Naive thymus-derived CD8-positive, alpha-beta T cell (primary cell): ENCODE measurements at regions not wholly inside any gene's neighbourhood (a gene's known extent, or its start where the extent isn't known, plus 50 kb on each side); places are given as distances from the start of the nearest gene placed in this dataset.
"Not testable (repeated sequence)": the region's sequence is repeated elsewhere in the genome, so short reads cannot be mapped to it uniquely, and the experiment has no call there.

Experiments
- ATAC-seq, 2 donors: fragments of 150-1000 bp; cut with Tn5 transposase in 1 of 2; sonication (Bioruptor Pico), chemical (Tn5 transposase) in 1 of 2; 1 replicate in 1 of 2; 2 replicates in 1 of 2; pipeline ENCODE4 v1.10.0; 2021; ENCODE audit warnings: mild to moderate bottlenecking in 2 of 2, moderate library complexity in 2 of 2
- POLR2A ChIA-PET: fragments of 350-600 bp; sonication (Branson Sonifier 250); formaldehyde crosslinking; loops from one replicate; lab custom pipeline; 2021; ENCODE audit warnings: antibody characterized with exemption; lab: Charles Lee
- DNase-seq, 10 donors: peaks; one replicate each; pipeline versions ENCODE4 v3.0.0 to v3.0.0-alpha.2; 2020 to 2022
- H3K27ac Mint-ChIP-seq, 10 donors: one replicate each; pipeline ENCODE4 v1.8.0; 2020 to 2022; ENCODE audit warnings: mild to moderate bottlenecking in 10 of 10, mixed read lengths in 10 of 10, moderate library complexity in 4 of 10, inconsistent platforms in 1 of 10
- H3K27me3 Mint-ChIP-seq, 5 donors: one replicate each; pipeline ENCODE4 v1.8.0; 2021 to 2022; ENCODE audit warnings: mixed read lengths in 5 of 5
- H3K36me3 Mint-ChIP-seq, 3 donors: one replicate each; pipeline ENCODE4 v1.8.0; 2020 to 2022; ENCODE audit warnings: mixed read lengths in 3 of 3, mild to moderate bottlenecking in 2 of 3, inconsistent platforms in 1 of 3
- H3K4me1 Mint-ChIP-seq, 4 donors: one replicate each; pipeline ENCODE4 v1.8.0; 2021 to 2022; ENCODE audit warnings: mixed read lengths in 4 of 4
- H3K4me3 Mint-ChIP-seq, 10 donors: one replicate each; pipeline ENCODE4 v1.8.0; 2020 to 2022; ENCODE audit warnings: mild to moderate bottlenecking in 10 of 10, mixed read lengths in 10 of 10, moderate library complexity in 6 of 10, inconsistent platforms in 1 of 10
- H3K9me3 Mint-ChIP-seq, 9 donors: one replicate each; pipeline ENCODE4 v1.8.0; 2020 to 2022; ENCODE audit warnings: mixed read lengths in 9 of 9, mild to moderate bottlenecking in 3 of 9, inconsistent platforms in 1 of 9, moderate library complexity in 1 of 9

- POLR2A ChIA-PET, result no interaction called here
- Mint-ChIP-seq H3K9me3 (peaks cover 0 to 8% (median 2%) of the 10 kb centered on the region in 9 donors), H3K27me3 (no peaks in the 10 kb centered on the region), H3K36me3 (no peaks in the 10 kb centered on the region), H3K27ac (no peak overlapping the region), H3K4me1 (no peaks in the 10 kb centered on the region), H3K4me3 (no peak overlapping the region)
- DNase-seq, result no peak
- ATAC-seq, result no peak
These were observed 330.4 kb upstream of the NDN start for GRCh38 chr15:24017470-24017869.

GRCh38 chr15:24039683-24040082 is 352.6 kb upstream of the NDN start:
- Mint-ChIP-seq H3K36me3 (peaks cover 0 to 8% (median 7%) of the 10 kb centered on the region in 3 donors), H3K4me3 (no peak overlapping the region), H3K4me1 (no peaks in the 10 kb centered on the region), H3K27me3 (peaks cover 0 to 3% (median 0%) of the 10 kb centered on the region in 5 donors), H3K27ac (no peak overlapping the region), H3K9me3 (peaks cover 0 to 46% (median 25%) of the 10 kb centered on the region in 9 donors)
- ATAC-seq (no peak), DNase-seq (no peak)
- POLR2A ChIA-PET, result no interaction called here

- Mint-ChIP-seq H3K9me3 (peaks cover 0 to 30% (median 5%) of the 10 kb centered on the region in 9 donors), H3K4me3 (no peak overlapping the region), H3K27ac (no peak overlapping the region), H3K36me3 (no peaks in the 10 kb centered on the region), H3K27me3 (no peaks in the 10 kb centered on the region), H3K4me1 (peaks cover 0 to 2% (median 0%) of the 10 kb centered on the region in 4 donors)
- no peak for DNase-seq
- POLR2A ChIA-PET, result no interaction called here
- no peak for ATAC-seq
These were observed 367.6 kb upstream of the NDN start for GRCh38 chr15:24054547-24055245.

DNA sequence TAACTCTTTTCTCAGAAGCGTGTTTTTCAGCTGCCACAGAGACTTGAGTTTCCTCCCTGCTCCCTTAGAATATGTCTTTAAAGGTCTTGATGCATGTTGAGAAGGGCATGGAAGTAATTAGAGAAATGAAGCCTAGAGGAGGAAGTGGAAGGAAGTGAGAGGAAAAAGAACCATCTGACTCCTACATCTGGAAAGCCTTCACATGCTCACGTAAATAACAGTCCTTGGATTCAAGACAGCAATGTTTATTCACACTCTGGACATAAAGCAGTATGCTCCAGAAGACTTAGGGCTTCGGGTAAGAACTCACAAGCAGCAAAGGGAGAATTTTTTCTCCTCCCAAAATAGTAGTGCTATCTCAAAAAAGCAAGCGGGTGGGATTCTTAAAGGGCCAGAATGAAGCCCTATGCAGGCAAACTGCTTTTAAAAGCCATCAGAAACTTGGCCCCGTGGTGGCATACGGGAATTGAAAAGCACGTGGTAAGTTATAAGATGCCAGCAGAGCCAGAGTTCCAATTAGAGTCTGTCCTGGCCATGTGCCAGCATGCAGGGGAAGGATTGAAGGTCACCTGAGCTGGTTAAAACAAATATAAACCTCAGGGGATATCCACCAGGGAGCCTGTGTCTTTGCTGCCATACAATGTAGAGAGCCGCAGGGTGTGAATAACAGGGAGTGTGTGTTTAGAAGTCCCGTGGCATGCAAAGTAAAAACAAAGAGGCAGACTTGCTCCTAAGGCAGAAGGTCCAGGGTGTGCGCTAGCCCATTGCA is 380.8 kb upstream of the NDN start:
- DNase-seq, result no peak
- H3K4me1 Mint-ChIP-seq, result no peaks in the 10 kb centered on the region
- no peak for ATAC-seq

DNA sequence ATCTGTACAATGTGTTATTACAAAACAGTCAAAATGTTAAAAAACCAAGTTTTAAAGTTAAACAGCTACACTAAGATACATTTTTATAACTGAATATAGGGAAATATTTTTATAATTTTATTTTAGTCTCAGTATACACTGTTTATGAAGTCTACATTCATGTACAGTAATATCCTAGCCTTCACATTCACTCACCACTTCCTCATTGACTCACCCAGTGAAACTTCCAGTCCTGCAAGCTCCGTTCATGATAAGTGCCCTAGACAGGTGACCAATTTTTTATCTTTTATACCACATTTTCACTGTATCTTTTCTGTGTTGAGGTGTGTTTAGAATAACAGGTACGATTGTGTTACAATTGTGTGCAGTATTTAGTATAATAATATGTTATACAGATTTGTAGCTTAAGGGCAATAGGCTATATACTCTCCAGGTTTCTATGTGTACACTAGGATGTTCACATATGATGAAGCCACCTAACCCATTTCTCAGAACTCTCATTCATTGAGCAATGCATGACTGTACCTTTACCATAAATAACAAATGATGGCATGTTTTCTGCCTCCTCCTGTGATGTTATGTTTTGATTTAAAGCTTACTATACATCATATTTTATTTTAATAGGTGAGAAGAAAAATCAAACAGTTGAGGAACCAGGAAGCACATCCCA is 388.4 kb upstream of the NDN start:
- H3K4me3 Mint-ChIP-seq, result no peak overlapping the region
- DNase-seq (no peak), ATAC-seq (no peak)
- POLR2A ChIA-PET, result no interaction called here
- H3K4me1 Mint-ChIP-seq, result no peaks in the 10 kb centered on the region
- peaks cover 0 to 21% (median 7%) of the 10 kb centered on the region in 9 donors for H3K9me3 Mint-ChIP-seq
- peaks cover 0 to 6% (median 0%) of the 10 kb centered on the region in 3 donors for H3K36me3 Mint-ChIP-seq
- no peak overlapping the region for H3K27ac Mint-ChIP-seq
- no peaks in the 10 kb centered on the region for H3K27me3 Mint-ChIP-seq

More for the DNA sequence above, 380.8 kb upstream of the NDN start:
- peaks cover 0 to 4% (median 0%) of the 10 kb centered on the region in 5 donors for H3K27me3 Mint-ChIP-seq
- peaks cover 3 to 31% (median 13%) of the 10 kb centered on the region in 9 donors for H3K9me3 Mint-ChIP-seq
- H3K36me3 Mint-ChIP-seq, result peaks cover 0 to 15% (median 0%) of the 10 kb centered on the region in 3 donors
- H3K4me3 Mint-ChIP-seq, result no peak overlapping the region
- POLR2A ChIA-PET, result no interaction called here
- H3K27ac Mint-ChIP-seq, result no peak overlapping the region

DNA sequence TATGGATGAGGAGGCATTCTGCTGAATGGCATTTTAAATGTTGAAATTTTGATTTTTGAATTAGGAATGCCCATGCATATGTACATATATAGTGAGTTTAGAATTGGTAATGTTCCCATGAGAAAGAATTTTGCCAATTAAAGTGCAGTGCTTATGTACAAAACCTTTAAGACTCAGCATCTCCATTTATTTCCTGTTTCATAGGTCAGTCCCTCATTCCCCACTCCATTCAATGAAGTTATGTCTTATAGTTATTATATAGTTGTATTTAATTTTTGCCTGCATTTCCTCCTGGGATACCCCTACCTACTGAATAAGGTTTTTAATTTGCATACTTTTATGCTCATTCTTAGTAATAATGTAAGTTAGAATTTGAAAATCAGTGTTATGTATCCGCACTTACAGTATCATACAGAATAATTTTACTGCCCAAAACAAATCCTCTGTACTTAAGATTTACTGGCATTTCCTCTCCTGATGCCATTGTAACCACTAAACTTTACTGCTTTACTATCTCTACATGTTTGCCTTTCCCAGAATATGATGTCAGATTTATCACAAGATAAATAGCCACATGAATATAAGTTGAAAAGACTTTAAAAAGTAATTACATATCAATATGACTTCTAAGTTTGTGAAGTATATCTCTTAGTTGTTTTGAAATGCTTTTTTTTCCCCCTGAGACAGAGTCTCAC is 389.1 kb upstream of the NDN start:
- Mint-ChIP-seq H3K36me3 (peaks cover 0 to 6% (median 0%) of the 10 kb centered on the region in 3 donors), H3K4me3 (no peak overlapping the region), H3K27ac (no peak overlapping the region), H3K4me1 (no peaks in the 10 kb centered on the region), H3K27me3 (no peaks in the 10 kb centered on the region), H3K9me3 (peaks cover 0 to 19% (median 6%) of the 10 kb centered on the region in 9 donors)
- no peak for ATAC-seq
- POLR2A ChIA-PET, result no interaction called here
- DNase-seq, result no peak

DNA sequence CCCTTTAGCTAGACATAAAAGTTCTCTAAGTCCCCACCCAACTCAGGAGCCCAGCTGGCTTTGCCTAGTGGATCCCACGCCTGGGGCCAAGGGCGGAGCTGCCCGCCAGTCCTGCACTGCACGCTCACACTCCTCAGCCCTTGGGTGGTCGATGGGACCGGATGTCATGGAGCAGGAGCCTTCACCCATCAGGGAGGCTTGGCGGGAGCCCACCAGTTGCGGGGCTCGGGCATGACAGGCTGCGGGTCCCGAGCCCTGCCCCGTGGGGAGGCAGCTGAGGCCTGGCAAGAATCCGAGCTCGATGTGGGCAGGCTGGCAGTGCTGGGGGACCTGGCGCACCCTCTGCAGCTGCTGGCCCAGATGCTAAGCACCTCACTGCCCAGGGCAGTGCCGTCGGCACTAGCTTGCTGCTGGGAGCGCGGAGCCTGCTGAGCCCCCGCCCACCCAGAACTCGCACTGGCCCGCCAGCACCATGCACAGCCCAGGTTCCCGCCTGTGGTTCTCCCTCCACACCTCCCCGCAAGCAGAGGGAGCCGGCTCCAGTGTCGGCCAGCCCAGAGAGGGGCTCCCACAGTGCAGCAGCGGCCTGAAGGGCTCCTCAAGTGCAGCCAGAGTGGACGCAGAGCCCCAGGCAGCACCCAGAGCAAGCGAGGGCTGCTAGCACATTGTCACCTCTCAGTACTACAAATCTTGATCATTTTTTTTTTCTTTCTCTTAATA is 391.4 kb upstream of the NDN start:
- H3K9me3 Mint-ChIP-seq, result peaks cover 0 to 13% (median 3%) of the 10 kb centered on the region in 9 donors
- no peak overlapping the region for H3K4me3 Mint-ChIP-seq
- POLR2A ChIA-PET, result no interaction called here
- H3K27ac Mint-ChIP-seq, result no peak overlapping the region
- DNase-seq, result no peak
- H3K27me3 Mint-ChIP-seq, result no peaks in the 10 kb centered on the region
- H3K36me3 Mint-ChIP-seq, result peaks cover 0 to under 1% (median 0%) of the 10 kb centered on the region in 3 donors
- ATAC-seq, result no peak
- no peaks in the 10 kb centered on the region for H3K4me1 Mint-ChIP-seq

DNA sequence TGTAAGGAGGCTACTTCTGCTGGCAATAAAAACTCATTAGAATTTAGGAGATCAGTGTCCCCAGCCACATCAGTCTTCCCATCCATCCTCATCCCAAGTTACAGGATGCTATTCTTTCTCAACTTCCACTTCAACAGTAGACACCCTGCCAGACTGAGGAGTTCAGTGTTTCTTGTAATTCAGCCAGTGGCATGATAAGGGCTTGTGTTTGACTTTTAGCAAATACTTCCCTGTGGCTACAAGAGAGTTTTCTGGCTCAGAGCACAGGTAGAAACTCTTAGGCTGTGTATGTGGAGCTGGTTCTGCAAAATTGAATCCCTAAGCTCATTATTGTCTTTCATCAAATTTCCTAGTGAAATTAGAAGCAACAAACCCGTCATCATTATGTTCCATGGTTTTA is 401.8 kb upstream of the NDN start:
- peaks cover 0 to 25% (median 0%) of the 10 kb centered on the region in 3 donors for H3K36me3 Mint-ChIP-seq
- peaks cover 4 to 46% (median 16%) of the 10 kb centered on the region in 9 donors for H3K9me3 Mint-ChIP-seq
- POLR2A ChIA-PET, H3K4me1 Mint-ChIP-seq, H3K27ac Mint-ChIP-seq, ATAC-seq, DNase-seq, H3K4me3 Mint-ChIP-seq, H3K27me3 Mint-ChIP-seq: not testable (repeated sequence)

DNA sequence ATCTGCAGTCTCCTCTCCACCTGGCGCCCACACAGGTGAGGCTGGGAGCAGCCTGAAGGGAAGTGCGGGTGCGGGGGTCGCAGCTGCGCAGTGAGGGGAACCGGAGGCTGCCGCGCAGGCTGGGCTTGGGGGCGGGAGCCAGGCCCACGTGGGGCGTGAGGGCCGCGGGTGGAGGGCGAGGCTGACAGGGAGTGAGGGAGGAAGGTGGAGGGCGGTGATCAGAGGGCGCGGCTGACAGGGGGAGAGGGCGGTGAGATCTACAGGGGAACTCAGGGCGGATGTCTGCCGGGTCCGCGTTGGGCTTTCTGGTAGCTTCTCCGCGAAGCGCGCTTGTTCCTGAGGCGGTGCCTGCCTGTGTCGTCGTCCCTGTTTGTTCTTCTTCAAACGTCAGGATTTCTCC is 414.4 kb upstream of the NDN start:
- ATAC-seq, DNase-seq, H3K4me1 Mint-ChIP-seq: not testable (repeated sequence)

GRCh38 chr15:24107524-24107923 is 420.4 kb upstream of the NDN start:
- H3K27ac Mint-ChIP-seq, H3K4me3 Mint-ChIP-seq, ATAC-seq, POLR2A ChIA-PET, DNase-seq, H3K36me3 Mint-ChIP-seq, H3K27me3 Mint-ChIP-seq, H3K4me1 Mint-ChIP-seq: not testable (repeated sequence)
- peaks cover 0 to 28% (median 8%) of the 10 kb centered on the region in 9 donors for H3K9me3 Mint-ChIP-seq

More for the DNA sequence above, 414.4 kb upstream of the NDN start:
- H3K27me3 Mint-ChIP-seq, H3K9me3 Mint-ChIP-seq, H3K27ac Mint-ChIP-seq, POLR2A ChIA-PET, H3K4me3 Mint-ChIP-seq, H3K36me3 Mint-ChIP-seq: not testable (repeated sequence)

GRCh38 chr15:24107948-24108347 is 420.8 kb upstream of the NDN start:
- H3K27me3 Mint-ChIP-seq, H3K36me3 Mint-ChIP-seq, POLR2A ChIA-PET, DNase-seq, H3K4me3 Mint-ChIP-seq, H3K27ac Mint-ChIP-seq, H3K4me1 Mint-ChIP-seq, ATAC-seq: not testable (repeated sequence)
- H3K9me3 Mint-ChIP-seq, result peaks cover 0 to 31% (median 9%) of the 10 kb centered on the region in 9 donors

GRCh38 chr15:24108349-24108748 is 421.2 kb upstream of the NDN start:
- H3K27ac Mint-ChIP-seq, ATAC-seq, H3K36me3 Mint-ChIP-seq, H3K4me3 Mint-ChIP-seq, H3K4me1 Mint-ChIP-seq, POLR2A ChIA-PET, H3K27me3 Mint-ChIP-seq, DNase-seq: not testable (repeated sequence)
- peaks cover 0 to 32% (median 10%) of the 10 kb centered on the region in 9 donors for H3K9me3 Mint-ChIP-seq
